Effector CD4-positive, alpha-beta T cell (primary cell): ENCODE measurements at regions not wholly inside any gene's neighbourhood (a gene's known extent, or its start where the extent isn't known, plus 50 kb on each side); places are given as distances from the start of the nearest gene placed in this dataset.

Experiments
- DNase-seq: peaks from one replicate; pipeline ENCODE4 v3.0.0-alpha.2; 2020

- DNase-seq, result no peak
These were observed 145.5 kb downstream of the DLEU7 start for GRCh38 chr13:50697746-50698539.

GRCh38 chr13:50699874-50700663, 143.4 kb downstream of the DLEU7 start:
- DNase-seq, result no peak

GRCh38 chr13:50700664-50701305, 142.7 kb downstream of the DLEU7 start:
- no peak for DNase-seq

GRCh38 chr13:50701469-50701868, 142.0 kb downstream of the DLEU7 start:
- DNase-seq, result no peak

- DNase-seq, result no peak
These were observed 137.0 kb downstream of the DLEU7 start for GRCh38 chr13:50706505-50706904.

GRCh38 chr13:50707628-50708027, 135.9 kb downstream of the DLEU7 start:
- no peak for DNase-seq

GRCh38 chr13:50708461-50708860, 135.0 kb downstream of the DLEU7 start:
- DNase-seq, result no peak

- DNase-seq, result no peak
These were observed 134.4 kb downstream of the DLEU7 start for GRCh38 chr13:50709058-50709457.

- no peak for DNase-seq
These were observed 132.2 kb downstream of the DLEU7 start for GRCh38 chr13:50711131-50711815.

- DNase-seq, result no peak
These were observed 131.5 kb downstream of the DLEU7 start for GRCh38 chr13:50711996-50712395.

GRCh38 chr13:50712456-50712855, 131.0 kb downstream of the DLEU7 start:
- no peak for DNase-seq

GRCh38 chr13:50712881-50713280, 130.6 kb downstream of the DLEU7 start:
- DNase-seq, result no peak

- no peak for DNase-seq
These were observed 129.8 kb downstream of the DLEU7 start for GRCh38 chr13:50713523-50714248.

- no peak for DNase-seq
These were observed 128.6 kb downstream of the DLEU7 start for GRCh38 chr13:50714891-50715290.

GRCh38 chr13:50715402-50716146, 127.9 kb downstream of the DLEU7 start:
- no peak for DNase-seq

GRCh38 chr13:50720861-50721671, 122.4 kb downstream of the DLEU7 start:
- no peak for DNase-seq

- no peak for DNase-seq
These were observed 121.9 kb downstream of the DLEU7 start for GRCh38 chr13:50721672-50721992.

- no peak for DNase-seq
These were observed 120.9 kb downstream of the DLEU7 start for GRCh38 chr13:50722440-50723125.

- DNase-seq, result no peak
These were observed 119.1 kb downstream of the DLEU7 start for GRCh38 chr13:50724438-50724837.

- no peak for DNase-seq
These were observed 118.6 kb downstream of the DLEU7 start for GRCh38 chr13:50724913-50725312.
